GM10266 (cell line): ENCODE measurements at regions not wholly inside any gene's neighbourhood (a gene's known extent, or its start where the extent isn't known, plus 50 kb on each side); places are given as distances from the start of the nearest gene placed in this dataset.

Experiments
- DNase-seq: peaks from one replicate; pipeline ENCODE4 v3.0.0; 2012; ENCODE audit errors: extremely low spot score
- CTCF ChIP-seq: IDR thresholded peaks from 2 replicates; pipeline ENCODE4 v1.5.1; 2012; ENCODE audit warnings: mild to moderate bottlenecking, low read depth; ENCODE audit not compliant: control insufficient read depth, insufficient read depth; ENCODE audit errors: missing control alignments

DNA sequence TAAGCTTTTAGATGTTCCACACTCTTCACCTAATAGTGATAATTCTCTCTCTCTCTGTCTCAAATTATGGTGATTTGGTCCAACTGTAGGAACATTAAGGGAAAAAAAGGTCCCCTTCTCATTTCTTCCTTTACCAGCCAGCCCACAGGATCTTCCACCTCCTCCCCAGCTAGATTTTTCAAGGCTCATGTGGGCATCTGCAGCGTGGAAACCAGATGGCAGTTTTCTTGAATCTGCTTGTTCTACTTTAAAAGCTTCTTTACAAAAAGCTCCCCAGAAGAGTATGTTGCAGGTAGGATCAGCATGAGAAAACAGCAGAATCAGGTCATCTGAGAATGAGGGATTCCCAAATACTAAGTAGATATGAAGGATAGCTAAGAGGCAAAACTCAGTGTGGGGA, 208.6 kb upstream of the PFN2 start:
- DNase-seq = no peak

DNA sequence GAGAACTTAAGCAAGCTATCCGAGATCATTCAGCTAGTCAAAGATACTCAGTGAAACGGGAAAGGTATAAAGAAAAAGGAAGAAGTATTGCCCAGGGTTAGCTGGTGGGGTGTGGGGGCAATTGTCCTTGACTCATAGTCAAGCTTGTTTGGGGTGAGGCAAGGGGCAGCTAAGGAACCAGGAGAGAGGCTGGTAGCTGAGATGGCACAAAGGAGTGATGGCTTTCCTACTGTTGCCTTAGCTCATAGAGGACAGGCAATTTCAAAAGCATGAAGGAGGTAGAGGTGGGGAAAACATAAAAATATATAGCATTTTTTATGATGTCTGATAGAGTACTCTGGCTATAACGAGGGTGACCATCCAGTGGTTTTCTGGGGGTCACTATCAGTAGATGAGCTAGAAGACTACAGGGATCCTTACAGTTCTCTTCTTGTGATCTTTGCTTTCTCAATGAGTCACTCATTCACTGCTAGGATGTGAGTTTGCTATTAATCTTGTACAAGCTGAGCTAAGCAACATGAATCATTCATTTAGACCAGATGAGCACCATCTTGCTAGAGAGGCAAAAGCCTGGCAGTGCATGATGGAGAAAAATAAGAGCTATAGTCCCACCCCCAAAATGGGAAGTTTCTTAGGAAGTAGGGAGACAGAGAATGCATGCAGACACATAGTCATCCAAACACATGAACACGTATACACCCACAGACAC, 207.1 kb upstream of the PFN2 start:
- TF ChIP-seq CTCF = no peak

More for the DNA sequence above, 208.6 kb upstream of the PFN2 start:
- TF ChIP-seq CTCF = no peak

GRCh38 chr3:150174179-150174578, 203.5 kb upstream of the PFN2 start:
- TF ChIP-seq CTCF = no peak
- DNase-seq = no peak

More for the DNA sequence above, 207.1 kb upstream of the PFN2 start:
- no peak for DNase-seq

DNA sequence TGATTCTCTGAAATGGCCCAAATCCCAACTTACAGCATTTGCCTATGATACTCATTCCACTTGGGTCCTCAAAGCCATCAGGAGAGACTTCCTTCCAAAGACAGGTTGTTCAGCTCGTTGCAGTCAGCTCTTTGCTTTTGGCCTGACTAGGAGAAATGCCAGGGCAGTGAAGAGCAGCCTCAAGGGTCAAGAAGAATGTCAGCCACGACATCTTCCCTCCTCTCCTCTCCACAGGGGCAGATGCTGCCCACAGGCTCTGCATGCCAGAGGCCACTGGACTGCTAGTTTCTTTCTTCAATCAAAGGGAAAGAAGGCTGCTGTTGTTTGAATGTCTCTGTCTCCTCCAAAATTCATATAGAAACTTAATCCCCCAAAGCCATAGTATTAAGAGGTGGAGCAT, 201.7 kb upstream of the PFN2 start:
- DNase-seq = no peak
- TF ChIP-seq CTCF = no peak

GRCh38 chr3:150170852-150171520, 200.3 kb upstream of the PFN2 start:
- no peak for DNase-seq
- TF ChIP-seq CTCF = no peak

DNA sequence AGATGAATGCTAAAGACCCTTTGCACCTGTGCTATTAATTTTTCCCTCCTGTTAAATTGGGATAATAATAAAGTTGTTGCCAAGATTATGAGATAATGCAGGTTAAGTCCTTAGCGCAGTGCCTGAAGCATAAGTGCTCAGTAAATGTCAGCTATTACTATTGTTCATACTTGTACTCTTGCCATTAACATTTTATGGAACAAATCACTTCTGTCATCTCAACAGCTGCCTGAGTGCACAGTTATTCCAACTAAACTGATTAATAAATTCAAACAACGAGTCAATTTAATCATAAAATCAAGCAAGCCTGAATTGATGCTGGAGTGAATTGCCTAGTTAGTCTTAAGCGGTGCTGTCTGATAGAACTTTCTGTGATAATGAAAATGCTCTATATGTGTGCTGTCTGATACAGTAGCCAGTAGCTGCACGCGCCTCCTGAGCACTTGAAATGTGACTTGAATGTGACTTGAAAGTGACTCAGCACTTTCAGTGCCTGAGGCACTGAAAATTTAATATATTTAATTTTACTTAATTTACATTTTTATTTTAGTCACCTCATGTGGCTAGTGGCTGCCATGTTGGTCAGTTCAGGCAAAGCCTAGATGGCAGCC, 198.7 kb upstream of the PFN2 start:
- DNase-seq = no peak
- no peak for TF ChIP-seq CTCF

DNA sequence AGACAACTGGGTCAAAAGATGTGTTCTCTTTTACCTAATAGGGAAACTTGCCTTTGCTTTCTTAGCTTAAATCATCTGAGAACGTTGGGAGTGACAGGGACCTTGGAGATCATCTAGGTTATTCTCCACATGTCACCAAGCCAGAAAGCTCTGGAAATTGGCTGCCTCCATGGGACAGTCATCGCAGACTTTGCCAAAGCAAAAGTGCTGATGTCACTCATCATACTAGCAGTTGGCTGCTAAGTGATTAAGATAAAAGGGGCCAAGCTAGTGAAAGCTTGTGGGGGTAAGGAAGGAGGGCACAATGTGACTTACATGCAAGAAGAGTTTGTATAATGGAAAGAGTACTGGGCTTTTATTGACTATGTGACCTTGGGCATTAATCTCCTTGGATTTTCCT, 198.0 kb upstream of the PFN2 start:
- DNase-seq = no peak
- no peak for TF ChIP-seq CTCF
